NCI-H774 (cell line): ENCODE measurements at regions not wholly inside any gene's neighbourhood (a gene's known extent, or its start where the extent isn't known, plus 50 kb on each side); places are given as distances from the start of the nearest gene placed in this dataset.

Source experiments
- DNase-seq: peaks from one replicate; lab custom pipeline; 2025; lab: John Stamatoyannopoulos, UW

- DNase-seq = no peak
Observed at GRCh38 chr3:77976079-77976478, 936.2 kb downstream of the ROBO2 start.

- no peak for DNase-seq
Observed at GRCh38 chr3:78003090-78003489, 963.2 kb downstream of the ROBO2 start.

GRCh38 chr3:78004571-78004970 is 964.7 kb downstream of the ROBO2 start:
- DNase-seq = no peak

- DNase-seq = no peak
Observed at GRCh38 chr3:78013653-78014052, 973.8 kb downstream of the ROBO2 start.

- DNase-seq = no peak
Observed at GRCh38 chr3:78015856-78016255, 976.0 kb downstream of the ROBO2 start.

GRCh38 chr3:78021710-78022109 is 981.8 kb downstream of the ROBO2 start:
- no peak for DNase-seq

GRCh38 chr3:78022232-78022631 is 982.3 kb downstream of the ROBO2 start:
- no peak for DNase-seq

GRCh38 chr3:78023257-78023656 is 983.4 kb downstream of the ROBO2 start:
- DNase-seq = no peak

GRCh38 chr3:78025916-78026315 is 986.0 kb downstream of the ROBO2 start:
- DNase-seq = no peak

GRCh38 chr3:78026318-78026828 is 986.5 kb downstream of the ROBO2 start:
- no peak for DNase-seq

GRCh38 chr3:78029775-78030174 is 989.9 kb downstream of the ROBO2 start:
- no peak for DNase-seq

- DNase-seq = no peak
Observed at GRCh38 chr3:78035131-78035641, 995.3 kb downstream of the ROBO2 start.

GRCh38 chr3:78041486-78041885 is 1001.6 kb downstream of the ROBO2 start:
- DNase-seq = no peak

GRCh38 chr3:78046566-78046965 is 1006.7 kb downstream of the ROBO2 start:
- DNase-seq = no peak

- DNase-seq = peak; percentile 4
Observed at GRCh38 chr3:78048698-78049097, 1008.8 kb downstream of the ROBO2 start.

- no peak for DNase-seq
Observed at GRCh38 chr3:78049521-78049920, 1009.6 kb downstream of the ROBO2 start.

GRCh38 chr3:78050276-78051065 is 1010.6 kb downstream of the ROBO2 start:
- DNase-seq = no peak

GRCh38 chr3:78052746-78053145 is 1012.8 kb downstream of the ROBO2 start:
- no peak for DNase-seq

- DNase-seq = no peak
Observed at GRCh38 chr3:78066287-78066686, 1026.4 kb downstream of the ROBO2 start.

GRCh38 chr3:78070188-78070587 is 1030.3 kb downstream of the ROBO2 start:
- DNase-seq = no peak

GRCh38 chr3:78076379-78076778 is 1036.5 kb downstream of the ROBO2 start:
- DNase-seq = no peak

GRCh38 chr3:78077178-78077577 is 1037.3 kb downstream of the ROBO2 start:
- no peak for DNase-seq

GRCh38 chr3:78077842-78078241 is 1037.9 kb downstream of the ROBO2 start:
- no peak for DNase-seq

GRCh38 chr3:78079514-78079913 is 1039.6 kb downstream of the ROBO2 start:
- DNase-seq = no peak
